ENCODE measurements at regions not wholly inside any gene's neighbourhood (a gene's known extent, or its start where the extent isn't known, plus 50 kb on each side); places are given as distances from the start of the nearest gene placed in this dataset.

DNA sequence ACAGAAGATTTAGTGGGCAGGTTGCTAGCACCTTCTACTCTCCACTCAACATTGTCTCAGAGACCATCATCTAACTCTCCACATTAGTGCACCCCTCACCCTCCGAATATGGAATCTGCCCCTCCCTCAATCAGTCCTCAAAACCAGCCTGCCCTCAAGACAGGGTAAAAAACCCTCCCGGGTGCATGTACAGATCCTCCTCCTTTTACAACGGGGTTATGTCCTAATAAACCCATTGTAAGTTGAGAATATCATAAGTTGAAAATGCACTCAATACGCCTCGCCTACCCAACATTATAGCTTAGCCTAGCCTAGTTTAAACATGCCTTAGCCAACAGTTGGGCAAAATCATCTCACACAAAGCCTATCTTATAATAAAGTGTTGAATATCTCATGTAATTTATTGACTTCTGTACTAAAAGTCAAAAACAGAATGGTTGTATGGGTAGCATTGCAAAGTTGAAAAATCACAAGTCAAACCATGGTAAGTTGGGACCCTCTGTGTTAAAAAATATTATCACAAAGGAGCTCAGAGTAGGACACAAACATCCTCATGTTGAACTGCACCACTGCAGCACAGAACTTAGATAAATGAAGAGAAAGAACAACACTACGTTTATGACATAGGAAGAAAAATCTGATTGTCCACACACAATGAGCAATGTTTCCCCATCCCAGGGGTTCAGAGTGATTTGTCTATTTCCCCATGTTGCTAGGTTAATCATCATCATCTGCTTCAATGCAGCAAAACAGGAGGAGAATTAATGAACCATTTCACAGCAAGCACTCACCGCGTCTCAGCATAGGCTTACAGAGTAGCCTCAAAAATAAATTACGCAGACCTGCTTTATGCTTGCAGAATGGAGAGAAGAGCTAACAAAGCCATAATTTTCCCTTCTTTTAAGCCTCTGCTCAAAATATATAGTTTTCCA is 184.1 kb upstream of the ARL4C start:
- FAIRE-seq (no peak), DNase-seq (ENCODE audit: insufficient read length, low spot score) (no peak)

DNA sequence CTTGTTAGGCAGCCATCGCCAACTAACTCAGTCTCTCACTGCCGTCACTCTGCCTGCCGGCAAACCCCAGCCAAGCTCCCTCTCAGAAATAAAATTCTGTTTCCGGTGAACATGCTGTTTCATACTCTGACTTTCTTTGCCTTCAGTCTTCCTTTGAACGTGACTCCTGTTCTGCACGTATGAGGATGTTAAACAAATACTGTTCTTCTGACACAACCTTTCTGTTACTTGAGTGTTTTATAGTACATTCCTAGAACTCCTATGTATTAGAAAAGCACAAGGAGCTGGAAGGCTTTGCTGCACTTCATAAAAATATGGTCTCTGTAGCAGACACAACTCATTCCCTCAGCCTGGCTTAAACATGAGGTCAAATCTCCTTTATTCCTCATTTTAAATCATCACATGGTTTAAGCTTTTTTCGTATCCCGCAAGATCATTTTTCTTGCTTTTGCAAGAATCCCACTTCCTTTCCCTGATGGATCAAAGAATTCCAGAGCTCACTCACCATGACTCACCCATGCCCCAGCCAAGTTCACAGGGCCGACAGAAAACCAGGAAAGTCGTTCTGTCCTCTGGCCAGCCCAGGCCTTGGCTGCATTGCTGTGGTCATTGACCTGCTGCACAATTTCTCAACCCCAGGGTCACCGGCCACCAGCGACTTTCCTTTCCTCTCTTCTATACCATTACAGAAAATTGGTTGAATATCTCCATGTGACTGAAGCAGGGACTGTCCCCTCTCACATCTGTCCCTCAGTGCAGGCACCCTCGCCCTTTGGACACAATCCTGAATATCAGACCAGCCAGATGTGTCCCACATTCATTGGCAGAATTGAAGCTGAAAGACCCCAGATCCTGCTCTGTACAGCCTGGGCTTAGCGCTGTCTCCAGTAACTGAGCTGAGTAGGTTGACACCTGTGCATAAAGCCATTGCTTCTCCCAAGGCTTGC is 183.1 kb upstream of the ARL4C start:
- DNase-seq (ENCODE audit: insufficient read length, low spot score): no peak
- FAIRE-seq: no peak

DNA sequence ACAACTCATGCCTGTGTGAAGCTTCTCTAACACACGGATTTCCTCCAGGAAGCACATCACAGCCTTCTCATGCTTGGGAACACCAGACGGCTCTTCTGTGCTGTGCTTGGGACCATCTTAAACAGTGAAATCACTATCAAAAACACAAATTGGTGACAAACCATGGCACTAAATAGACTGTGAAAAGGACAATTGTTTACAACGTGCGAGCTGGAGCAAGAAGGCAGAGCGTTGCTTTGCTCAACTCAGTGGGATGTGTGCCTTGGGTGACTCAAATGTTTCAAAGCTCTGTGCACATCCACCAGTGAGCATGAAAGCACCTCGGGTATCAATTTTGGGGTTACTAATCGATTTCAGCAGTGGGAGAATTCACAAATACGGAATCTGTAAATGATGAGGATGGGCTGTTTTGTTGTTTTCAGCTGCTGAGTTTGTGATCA is 182.4 kb upstream of the ARL4C start:
- FAIRE-seq: no peak
- DNase-seq (ENCODE audit: insufficient read length, low spot score): no peak

DNA sequence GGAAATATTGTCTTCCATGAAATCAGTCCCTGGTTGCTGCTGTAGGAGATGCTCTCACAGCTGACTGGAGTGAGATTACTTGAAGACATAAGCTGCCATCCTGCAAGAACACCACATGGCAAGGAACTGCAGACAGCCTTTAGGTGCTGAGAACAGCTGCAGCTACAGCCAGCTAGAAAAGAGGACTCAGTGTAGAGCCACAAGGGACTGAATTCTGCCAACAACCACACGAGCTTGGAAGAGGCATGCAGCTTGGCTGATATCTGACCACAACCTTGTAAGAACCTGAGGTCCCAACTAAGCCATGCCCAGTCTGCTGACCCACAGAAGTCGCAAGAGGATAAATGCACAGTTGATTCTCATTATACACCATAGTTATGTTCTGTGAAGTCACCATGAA is 181.8 kb upstream of the ARL4C start:
- DNase-seq (ENCODE audit: insufficient read length, low spot score): no peak

DNA sequence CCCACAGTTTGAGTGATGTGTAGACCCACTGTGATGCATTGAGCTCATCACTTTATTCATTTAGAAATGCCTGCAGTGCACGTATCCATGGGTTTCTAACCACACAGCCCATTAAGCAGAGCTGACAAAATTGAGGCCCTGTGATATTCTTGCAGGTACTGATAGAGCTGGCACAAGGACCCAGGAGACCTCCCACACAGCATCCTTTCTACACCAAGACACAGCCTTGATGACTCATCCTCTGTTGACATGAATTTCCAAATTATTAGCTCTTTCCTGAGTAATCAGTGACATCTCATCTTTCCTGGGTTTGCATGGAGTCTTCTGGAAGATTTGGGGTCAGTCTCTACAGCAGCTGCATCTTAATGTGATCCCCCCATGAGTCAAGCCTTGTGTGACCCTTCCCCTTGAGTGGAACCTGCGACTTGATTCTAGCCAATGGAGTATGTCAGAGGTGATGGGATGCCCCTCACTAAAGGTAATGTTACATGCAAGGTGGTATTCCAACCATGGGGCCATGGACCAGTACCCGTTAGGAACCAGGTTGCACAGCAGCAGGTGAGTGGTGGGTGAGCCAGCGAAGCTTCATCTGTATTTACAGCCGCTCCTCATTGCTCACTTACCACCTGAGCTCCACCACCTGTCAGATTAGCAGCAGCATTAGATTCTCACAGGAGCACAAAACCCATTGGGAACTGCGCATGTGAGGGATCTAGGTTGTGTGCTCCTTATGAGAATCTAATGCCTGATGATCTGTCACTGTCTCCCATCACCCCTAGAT is 181.1 kb upstream of the ARL4C start:
- FAIRE-seq (no peak), DNase-seq (ENCODE audit: insufficient read length, low spot score) (no peak)

More for the DNA sequence above, 181.8 kb upstream of the ARL4C start:
- FAIRE-seq: no peak

DNA sequence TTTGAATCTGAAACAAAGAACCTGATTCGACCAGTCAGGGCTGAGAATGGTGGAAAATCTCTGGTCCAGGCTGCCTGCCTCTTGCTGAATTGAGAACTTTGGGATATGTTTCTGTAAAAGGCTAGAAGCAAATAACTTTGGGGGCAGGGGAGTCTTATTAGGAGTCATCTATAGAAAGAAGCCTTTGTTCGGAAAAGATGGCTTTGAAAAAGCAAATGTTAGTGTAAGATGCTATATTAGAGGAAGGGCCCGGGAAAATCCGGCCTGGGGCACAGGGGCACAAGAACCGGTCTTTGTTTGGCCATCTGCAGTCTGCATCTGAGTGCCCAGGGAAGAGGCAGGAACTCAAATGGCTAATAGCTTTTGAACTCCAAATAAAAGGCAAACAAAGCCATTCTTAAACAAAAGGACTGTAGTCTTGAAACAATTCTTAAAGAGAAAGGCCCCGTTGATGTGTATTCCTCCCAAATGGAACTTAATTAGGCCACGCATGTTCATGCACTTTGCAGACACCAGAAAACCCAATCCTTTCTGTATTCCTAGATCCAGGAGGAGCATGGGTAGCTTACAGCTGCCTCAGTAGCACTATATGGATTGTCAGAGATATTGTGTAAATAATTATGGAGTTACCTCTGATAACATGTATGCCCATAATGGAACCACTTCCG is 180.0 kb upstream of the ARL4C start:
- no peak for DNase-seq (ENCODE audit: insufficient read length, low spot score)
- no peak for FAIRE-seq

DNA sequence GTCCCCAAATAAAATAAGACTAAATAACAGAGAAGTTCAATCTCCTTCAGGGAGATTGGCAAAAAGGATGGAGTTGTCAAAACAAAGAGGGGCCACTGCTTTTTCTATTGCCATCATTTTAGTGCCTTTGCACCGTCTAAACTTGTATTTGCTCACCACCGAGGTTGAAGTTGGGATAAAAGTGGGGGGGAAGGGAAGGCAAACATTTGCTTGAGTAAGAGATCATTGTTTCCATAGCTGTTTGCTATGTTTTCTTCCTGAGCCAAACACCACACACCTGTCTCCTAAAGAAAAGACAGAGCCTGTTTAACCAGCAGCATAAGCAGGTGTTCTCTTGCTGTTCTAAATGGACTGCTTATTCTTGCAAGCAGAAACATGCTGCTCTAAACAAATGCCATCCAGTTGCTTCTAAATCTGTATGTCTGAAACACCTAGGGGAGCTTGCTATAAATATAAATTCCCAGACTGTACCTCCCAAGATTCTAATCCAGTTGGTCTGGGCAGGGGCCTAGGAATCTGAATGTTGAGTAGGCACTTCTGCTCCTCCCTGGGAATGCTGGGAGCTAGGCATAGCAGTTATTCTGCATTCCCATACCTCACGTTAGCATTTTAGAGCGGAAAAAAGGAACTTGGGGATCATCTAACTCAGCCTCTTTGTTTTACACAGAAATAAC is 179.4 kb upstream of the ARL4C start:
- FAIRE-seq (no peak), DNase-seq (ENCODE audit: insufficient read length, low spot score) (no peak)

DNA sequence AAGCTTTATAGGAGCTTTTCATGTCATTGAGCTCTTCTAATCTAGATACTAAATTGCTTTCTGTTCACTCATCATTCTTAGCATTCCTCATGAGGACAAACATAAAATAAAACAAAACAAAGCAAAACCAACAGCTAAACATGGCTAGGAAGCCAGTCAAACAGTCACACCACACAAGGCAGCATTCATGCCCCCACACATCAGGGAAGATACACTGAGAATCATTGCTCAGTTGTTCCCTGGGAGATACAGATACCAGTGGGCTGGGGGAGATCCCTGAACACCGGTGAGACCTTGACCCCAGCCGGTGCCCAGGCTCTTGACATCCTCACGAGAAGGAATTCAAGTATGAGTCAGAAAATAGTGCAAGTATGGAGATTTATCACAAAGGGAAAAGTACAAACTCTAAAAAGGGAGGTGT is 177.9 kb upstream of the ARL4C start:
- DNase-seq (ENCODE audit: insufficient read length, low spot score) (no peak), FAIRE-seq (no peak)

DNA sequence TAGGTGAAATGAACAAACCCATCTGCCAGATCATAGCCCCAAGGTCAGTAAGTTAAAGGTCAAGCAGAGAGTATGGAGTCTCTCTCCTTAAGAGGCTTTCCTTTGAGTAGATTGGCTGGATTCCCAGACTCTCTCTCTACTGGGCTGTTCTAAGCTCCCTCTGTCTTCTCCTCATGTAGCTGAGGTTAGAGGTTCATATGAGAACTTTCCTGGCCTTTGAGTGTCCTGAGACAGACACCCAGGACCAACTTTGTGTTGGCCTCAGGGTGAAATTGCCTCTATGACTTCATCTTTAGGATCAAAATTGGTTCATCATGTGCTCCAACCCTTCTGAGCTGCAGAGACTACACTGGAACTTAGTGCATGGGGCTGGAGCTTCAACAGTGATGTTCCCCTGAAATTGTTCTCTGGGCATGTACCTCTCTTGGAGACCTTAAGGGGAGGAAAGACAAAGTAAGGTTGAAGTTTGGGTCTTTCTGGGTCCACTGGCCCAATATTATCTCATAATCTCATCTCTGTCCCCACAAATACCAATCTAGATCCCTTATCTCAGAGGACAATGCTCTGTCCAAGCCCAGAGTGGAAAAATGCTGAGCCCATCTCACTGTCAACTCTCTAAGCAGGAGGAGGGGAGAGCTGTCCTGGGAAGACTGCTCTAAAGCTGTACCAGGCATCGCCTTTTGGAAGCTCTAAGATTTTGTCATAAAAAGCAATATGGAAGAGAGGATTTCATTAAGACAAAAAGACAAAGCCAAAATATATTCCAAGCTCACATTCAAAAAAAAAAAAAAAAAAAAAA is 177.3 kb upstream of the ARL4C start:
- DNase-seq (ENCODE audit: insufficient read length, low spot score) (no peak), FAIRE-seq (no peak)

DNA sequence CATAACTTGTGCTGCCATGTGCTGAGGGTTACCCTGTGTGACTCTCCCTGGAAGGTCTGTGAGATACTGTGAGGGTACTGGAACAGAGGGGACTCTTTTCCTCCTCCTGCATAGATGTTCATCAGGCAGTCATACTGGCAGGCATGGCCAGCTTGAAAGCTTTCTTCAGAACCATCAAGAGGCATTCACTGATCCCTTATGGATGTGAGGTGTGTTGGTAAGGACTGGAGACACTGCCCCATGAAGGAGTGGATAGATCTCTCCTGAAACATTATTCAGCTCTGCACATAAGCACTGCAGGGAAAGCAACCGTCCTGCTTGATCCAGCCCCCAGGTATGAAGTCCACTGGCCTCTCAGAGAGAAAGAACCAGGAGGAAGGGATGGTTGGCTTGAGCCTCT is 176.6 kb upstream of the ARL4C start:
- DNase-seq (ENCODE audit: insufficient read length, low spot score): no peak
- FAIRE-seq: no peak

DNA sequence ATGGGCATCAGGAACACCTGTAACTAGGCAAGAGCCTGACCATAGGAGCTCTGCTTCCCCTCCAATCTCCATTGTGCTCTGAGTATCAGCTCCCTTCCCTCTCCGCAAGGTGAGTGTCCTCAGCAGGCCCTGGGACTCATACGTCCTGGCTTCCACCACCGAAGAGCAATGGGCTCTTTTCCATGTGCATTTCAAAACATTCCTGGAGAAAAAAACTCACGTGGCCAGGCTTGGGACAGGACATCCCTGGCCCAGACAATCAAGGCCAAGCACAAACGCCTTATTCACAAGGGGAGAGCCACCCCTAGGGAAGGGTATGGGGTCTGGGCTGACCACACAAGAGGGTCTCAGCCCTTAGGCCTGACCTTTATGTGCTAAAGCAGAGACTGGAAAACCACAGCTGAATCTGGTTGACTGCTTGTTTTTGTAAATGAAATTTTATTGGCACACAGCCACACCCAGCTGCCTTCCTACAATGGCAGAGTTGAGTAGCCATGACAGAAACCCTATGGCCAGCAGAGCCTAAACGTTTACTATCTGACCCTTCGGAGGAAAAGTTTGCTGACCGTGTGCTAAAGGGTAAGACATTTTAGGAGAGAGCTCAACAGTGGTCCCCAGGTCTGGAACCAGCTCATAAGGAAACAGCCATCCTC is 175.7 kb upstream of the ARL4C start:
- no peak for DNase-seq (ENCODE audit: insufficient read length, low spot score)
- FAIRE-seq: no peak

DNA sequence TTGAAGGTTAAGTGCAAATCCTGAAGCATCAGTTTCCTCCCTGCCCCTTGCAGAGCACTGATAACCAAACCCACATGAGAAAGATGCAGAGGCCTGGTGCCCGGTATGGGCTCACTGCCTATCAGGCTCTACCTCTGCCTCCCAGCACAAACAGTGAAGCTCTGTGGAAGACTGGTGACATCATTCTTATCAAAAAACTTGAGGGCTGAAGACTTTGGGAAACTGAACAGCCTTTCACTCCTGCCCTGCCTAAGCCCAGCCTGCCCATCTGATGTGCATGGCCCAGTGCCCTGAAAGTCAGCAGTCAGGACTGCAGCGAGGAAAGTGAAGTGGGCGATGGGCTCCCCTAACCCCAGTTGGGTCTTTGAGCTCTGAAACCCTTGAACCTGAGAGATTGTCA is 174.8 kb upstream of the ARL4C start:
- DNase-seq (ENCODE audit: insufficient read length, low spot score) (no peak), FAIRE-seq (no peak)

DNA sequence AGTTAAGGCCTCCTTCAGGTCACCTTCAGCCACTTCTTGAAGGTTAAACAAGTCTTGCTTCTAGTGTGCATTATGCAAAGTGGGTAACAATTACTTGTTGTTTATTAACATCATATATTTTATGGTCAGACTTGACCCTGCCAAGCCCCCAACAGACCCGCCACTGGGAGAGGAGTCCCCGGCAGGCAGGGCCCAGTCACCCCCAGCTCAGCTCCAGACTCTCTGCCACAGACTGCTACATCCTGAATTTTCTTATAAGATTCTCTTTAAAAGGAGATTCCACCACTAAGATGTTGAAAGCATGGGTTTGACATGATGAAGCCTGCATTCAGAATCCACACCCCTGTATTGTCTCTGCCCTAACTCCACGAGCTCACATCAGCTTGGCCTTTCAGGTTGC is 174.3 kb upstream of the ARL4C start:
- no peak for FAIRE-seq
- no peak for DNase-seq (ENCODE audit: insufficient read length, low spot score)

DNA sequence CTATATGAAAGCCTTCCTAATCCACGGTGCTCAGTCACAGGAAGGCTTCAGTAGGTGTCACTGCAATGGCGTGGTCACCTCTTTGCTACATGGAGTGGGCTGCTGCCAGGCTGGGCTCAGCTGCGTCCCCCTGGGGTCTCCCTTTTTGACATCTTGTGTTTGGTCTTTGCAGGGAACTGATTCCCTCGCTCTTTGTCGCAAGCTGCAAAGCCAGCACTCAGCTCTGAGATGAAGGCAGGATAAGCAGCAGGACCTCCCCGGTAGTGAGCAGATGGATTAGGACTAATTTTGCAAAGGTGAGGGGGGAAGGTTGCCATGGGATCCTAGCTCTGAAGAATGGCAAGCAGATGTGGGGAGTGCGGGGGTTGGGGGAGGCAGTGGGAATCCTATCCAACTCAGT is 173.9 kb upstream of the ARL4C start:
- DNase-seq (ENCODE audit: insufficient read length, low spot score) (no peak), FAIRE-seq (no peak)

DNA sequence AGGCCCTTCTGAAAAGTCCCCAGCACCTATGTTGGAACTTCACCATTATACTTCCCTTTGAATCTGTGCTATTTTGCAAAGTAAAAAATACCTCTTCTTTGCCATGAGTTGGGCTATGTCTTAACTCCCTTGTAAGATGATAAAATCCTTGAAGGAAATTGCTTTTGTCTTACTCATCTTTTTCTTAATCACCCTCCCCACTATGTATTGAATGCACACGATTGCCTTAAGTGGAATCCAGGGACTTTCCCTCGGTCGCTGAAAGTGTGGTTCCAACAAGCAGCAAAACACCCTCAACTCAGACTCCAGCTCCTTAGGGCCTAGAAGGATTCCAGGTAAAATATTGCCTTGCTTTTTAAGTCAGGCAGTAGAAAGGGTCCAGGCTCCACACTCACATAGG is 173.2 kb upstream of the ARL4C start:
- FAIRE-seq: no peak

DNA sequence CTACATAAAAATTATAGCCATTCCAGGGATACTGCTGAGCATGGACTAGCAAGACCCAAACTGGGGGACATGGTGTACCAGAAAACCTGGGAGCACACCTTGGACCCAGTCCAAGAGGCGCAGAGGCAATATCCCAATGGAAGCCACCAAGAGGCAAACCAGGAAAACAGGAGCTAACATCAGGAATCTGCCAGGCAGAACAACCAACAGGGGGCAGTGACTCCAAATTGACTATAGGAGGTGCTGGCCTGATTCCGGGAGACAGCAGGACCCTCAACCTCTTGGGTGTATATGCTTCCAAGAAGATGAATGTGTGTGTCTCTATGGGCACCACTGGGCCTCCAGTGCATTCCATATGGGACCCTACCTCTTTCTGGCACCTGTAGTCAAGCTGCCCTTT is 172.7 kb upstream of the ARL4C start:
- DNase-seq (ENCODE audit: insufficient read length, low spot score) (no peak), FAIRE-seq (no peak)

More for the DNA sequence above, 173.2 kb upstream of the ARL4C start:
- no peak for DNase-seq (ENCODE audit: insufficient read length, low spot score)

DNA sequence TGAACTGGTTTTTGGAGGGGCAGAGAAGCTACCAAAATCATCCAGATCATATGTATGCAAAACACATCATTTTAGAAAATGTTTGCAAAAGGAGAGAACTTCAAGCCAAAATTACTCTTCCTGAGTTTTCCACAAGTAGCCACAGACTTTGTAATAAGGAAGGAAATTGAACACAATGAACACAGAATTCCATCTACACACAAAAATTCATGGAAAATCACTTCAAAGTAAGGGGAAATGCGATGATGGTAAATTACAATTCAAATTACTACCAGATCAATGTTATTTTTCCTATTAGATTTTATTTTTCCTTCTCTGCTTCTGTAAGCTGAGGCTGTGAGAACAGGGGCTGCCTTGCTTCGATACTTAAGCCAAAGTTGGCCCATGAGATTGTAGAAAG is 172.1 kb upstream of the ARL4C start:
- FAIRE-seq: no peak
- no peak for DNase-seq (ENCODE audit: insufficient read length, low spot score)

DNA sequence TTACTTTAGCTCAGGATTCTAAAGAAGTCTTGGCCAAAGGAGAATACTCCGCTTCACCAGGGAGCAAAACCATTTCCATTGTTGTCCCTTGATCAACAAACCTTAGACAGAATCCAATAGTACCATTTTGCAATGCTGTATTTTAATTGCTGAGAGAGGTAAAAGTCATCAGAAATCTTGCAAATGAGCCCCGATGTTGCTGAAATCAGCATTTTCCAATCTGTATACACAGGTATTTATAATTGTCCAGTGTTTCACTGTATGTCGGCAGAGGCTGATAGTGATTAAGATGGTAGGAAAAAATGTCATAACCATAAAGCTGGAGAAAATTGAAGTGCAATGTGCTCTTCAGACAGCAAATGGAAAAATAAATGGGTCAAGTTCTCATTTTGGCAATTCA is 170.0 kb upstream of the ARL4C start:
- DNase-seq (ENCODE audit: insufficient read length, low spot score): no peak
- no peak for FAIRE-seq
